ENCODE measurements at regions not wholly inside any gene's neighbourhood (a gene's known extent, or its start where the extent isn't known, plus 50 kb on each side); places are given as distances from the start of the nearest gene placed in this dataset.

- TF ChIP-seq CTCF (IDR thresholded peaks at IDR 0.05) (no peak), POLR2A (IDR thresholded peaks at IDR 0.05) (no peak)
Observed at GRCh38 chrX:45445745-45446412, 245.2 kb upstream of the DIPK2B start.
